ENCODE measurements at regions not wholly inside any gene's neighbourhood (a gene's known extent, or its start where the extent isn't known, plus 50 kb on each side); places are given as distances from the start of the nearest gene placed in this dataset.
A peak's percentile ranks its signal among the peaks of the same experiment; 100 is the strongest.
"Not testable (repeated sequence)": the region's sequence is repeated elsewhere in the genome, so short reads cannot be mapped to it uniquely, and the experiment has no call there.

DNA sequence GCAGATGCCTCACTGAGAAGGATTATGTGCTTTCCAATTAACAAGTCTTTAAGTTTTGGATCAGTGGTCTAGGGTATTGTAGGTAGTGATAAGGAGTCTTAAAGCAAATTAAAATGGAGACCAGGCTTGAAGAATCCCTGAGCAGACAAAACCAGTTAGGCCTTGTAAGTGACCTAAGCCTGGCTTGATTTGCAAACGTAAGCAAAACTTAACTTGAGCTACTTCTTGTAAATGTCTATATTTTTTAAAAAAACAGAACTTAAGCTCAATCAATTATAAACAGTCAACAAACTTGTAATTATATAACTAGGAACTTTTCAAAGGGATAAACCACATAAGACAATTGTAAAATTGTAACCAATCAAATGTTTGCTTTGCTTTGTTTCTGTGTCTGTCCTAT is 72.7 kb upstream of the NALF2 start:
- no peak for DNase-seq (ENCODE audit: low read depth in 2 of 2)

DNA sequence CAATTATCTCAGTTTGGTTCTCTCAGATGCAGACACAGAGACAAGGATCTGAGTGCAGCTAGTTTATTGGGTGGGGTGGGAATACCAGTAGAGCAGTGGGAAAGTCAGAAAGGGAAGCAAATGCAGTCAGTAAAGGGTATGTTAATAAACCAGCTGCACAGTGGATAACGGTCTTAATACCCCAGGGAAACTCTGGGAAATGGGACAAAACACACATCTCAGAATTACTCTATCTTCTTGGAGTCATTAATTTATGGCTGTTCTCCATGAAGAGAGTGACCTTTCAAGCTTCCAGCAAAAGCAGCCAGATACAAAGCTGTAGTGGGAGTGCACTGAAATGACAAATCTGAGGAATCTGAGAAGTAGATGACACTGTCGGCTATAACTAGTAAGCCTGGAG is 73.3 kb upstream of the NALF2 start:
- no peak for DNase-seq (ENCODE audit: low read depth in 2 of 2)

DNA sequence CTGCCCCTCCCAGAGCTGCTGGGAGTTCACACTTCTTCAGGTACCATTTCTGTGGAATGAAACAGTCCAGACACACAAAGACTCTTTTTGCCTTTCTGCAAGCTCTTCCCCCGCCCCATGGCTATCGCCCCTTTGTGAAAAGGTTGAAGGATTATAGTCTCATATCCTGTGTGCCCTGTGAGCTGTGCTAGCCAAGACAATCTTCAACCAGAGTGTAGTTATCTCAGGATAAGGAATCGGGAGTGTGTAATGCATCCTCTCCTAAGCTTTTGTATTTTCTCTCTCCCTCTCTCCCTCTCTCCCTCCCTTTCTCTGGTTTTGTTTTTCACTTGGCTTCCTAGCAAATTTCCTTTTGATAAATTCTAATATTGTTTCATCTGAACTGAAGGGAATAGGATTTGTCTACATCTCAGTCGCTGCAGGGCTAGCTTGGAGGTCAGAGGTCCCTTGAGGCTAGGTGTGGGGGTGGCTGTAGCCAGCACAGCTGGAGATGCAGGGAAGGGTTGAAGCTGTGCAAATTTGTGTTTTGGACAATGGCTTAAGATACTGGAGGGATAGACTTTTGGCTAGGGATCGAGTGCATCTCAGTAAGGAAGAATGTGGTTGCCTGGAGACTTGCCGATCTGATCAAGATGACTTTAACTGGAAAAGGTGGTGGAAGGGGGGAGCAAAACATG is 74.6 kb upstream of the NALF2 start:
- no peak for DNase-seq (ENCODE audit: low read depth in 2 of 2)

GRCh38 chrX:69428216-69428615 is 75.9 kb upstream of the NALF2 start:
- DNase-seq (ENCODE audit: low read depth in 2 of 2), result no peak

DNA sequence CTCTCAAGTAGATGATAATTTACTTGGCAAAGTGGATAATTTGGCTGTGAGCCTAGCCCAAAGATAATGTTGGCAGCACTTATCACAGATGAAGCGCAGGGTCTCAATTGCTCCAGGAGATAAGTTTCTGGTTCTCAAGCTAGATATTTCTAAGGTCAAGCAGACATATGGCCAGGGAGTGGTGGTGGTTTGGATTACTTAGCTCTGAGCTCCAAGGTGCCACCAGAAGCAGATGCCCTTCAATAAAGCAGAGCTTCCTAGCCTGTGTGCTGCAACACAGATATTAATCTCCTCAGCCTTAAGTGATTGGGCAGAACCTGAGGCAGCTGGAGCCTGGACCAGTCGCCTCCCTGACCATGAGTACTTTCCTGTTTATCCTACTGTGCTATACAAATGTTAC is 79.2 kb upstream of the NALF2 start:
- DNase-seq (ENCODE audit: low read depth in 2 of 2), result no peak

GRCh38 chrX:69424161-69424560 is 80.0 kb upstream of the NALF2 start:
- DNase-seq (ENCODE audit: low read depth in 2 of 2), result no peak

DNA sequence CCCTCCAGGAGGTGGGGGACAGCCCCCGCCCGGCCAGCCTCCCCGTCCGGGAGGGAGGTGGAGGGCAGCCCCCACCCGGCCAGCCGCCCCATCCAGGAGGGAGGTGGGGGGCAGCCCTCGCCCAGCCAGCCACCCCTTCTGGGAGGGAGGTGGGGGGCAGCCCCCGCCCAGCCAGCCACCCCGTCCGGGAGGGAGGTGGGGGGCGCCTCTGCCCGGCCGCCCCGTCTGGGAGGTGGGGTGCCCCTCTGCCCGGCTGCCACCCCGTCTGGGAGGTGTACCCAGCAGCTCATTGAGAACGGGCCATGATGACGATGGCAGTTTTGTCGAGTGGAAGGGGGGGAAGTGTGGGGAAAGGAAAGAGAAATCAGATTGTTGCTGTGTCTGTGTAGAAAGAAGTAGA is 81.9 kb upstream of the NALF2 start:
- DNase-seq (ENCODE audit: low read depth in 2 of 2), result not testable (repeated sequence)

DNA sequence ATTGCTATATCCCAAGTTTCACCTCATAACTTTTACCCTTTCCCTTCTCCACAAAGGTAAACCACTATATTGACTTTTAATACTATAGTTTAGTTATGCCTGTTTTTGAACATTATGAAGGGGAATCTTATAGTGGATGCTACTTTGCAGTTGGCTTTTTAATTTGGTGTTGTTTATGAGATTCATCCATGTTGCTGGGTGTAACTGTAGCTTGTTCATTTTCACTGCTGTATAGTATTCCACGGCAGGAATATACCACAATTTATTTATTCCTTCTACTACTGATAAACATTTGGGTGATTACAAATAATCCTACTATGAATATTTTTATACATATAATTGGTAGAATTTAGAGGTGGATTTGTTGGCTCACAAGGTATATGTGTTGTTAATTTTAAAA is 88.4 kb upstream of the NALF2 start:
- no peak for DNase-seq (ENCODE audit: low read depth in 2 of 2)

DNA sequence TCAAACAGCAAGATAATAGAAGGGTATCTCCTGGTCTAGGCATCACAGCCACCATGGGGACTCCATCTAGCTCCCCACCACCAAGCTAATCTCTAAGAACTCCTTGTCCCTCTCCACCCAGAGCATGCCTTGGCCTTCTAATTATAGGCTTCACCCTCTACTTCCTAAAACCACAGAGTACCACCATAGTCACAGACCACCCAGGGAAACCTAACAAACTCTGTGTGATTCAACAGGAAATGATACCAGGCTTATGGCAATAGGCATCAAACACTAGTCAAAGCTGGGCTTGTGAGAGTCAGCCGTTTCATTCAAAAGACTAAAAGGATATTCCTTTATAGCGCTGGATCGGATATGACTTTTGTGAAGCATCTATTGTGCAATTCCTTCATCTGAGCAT is 91.5 kb upstream of the NALF2 start:
- DNase-seq (ENCODE audit: low read depth in 2 of 2), result no peak

DNA sequence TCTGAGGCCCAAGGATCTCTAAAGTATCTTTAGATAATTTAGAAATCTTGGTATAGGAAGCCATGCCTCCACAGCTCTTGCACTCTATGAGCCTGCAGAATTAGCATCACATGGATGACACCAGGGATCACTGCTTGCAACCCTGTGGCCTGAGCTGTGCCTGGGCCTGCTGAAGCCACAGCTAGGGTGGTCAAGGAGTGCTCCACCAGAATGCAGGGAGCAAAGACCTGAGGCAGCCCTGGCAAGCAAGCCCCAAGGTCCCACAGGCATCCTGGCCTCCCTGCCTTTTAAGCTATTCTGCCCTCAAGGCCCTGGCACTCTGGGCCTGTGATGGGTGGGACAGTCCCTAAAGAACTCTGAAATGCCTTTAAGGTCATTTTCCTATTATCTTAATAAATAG is 105.2 kb upstream of the NALF2 start:
- no peak for DNase-seq (ENCODE audit: low read depth in 2 of 2)

GRCh38 chrX:69396916-69397315 is 107.2 kb upstream of the NALF2 start:
- DNase-seq (ENCODE audit: low read depth in 2 of 2), result no peak

- no peak for DNase-seq (ENCODE audit: low read depth in 2 of 2)
Observed at GRCh38 chrX:69395306-69395705, 108.8 kb upstream of the NALF2 start.

- no peak for DNase-seq (ENCODE audit: low read depth in 2 of 2)
Observed at GRCh38 chrX:69389101-69389501, 115.0 kb upstream of the NALF2 start.

GRCh38 chrX:69388526-69388925 is 115.6 kb upstream of the NALF2 start:
- DNase-seq (ENCODE audit: low read depth in 2 of 2), result no peak

DNA sequence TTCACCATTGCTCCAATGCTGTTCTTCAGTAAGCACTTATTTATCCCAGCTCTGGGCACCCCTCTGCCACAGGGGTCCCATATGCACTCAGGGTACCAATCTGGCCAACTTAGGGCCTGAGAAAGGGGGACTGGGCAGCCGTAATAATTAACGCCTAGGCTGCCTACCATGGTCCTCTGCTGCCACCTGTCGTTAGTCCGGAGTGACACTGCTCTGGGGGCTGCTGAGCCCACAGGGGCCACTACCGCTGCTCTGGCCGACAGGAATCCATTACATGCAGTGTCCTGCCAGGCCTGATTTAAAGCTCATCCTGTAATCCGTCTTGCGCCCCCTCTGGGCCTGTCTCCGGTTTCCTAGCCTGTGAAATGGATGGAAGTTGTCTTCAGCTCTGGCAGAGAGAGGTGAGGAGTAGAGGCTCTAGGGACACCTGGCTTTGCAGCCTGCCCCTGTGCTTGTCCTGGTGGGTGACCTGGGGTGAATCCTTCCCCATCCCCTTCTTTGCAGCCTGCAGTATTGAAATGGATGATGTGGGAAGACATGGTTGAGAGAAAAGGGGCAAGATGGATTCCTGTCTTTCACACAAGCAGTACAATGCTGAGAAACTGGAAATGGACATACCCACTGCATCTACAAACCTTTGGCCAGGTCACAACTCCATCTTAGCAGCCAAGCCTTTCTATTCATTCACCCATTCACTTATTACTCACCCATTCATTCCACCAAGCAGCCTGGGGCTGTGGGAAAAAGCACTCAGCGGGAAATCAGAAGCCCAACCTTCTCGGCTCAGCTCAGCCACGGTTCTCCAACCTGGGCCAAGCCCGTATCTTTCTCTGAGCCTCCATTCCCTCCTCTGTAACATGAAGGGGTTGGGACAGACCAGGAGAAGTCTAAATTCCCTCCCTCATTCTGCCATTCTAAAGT is 116.3 kb upstream of the NALF2 start:
- DNase-seq (ENCODE audit: low read depth in 2 of 2), result peak; percentile 5 to 32

GRCh38 chrX:69386681-69387080 is 117.4 kb upstream of the NALF2 start:
- DNase-seq (ENCODE audit: low read depth in 2 of 2), result no peak

DNA sequence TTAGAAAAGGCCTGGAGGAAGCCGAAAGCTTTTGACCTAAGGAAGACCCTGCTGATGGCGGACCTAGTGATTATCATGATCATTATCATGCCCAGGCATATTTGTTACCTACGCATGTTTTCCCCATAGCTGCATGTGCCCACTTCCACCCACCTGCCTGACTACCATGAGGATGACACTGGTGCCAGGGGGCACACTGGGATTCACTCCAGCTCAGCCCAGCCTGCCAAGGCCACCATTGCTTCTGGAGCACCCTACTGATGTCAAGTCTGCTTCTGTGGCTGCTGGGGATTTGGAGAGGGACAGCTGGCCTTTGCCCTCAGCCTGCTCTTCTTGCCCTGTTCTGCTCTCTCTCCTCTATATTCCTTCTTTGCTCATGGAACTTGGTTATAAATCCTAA is 124.7 kb upstream of the NALF2 start:
- no peak for DNase-seq (ENCODE audit: low read depth in 2 of 2)

- no peak for DNase-seq (ENCODE audit: low read depth in 2 of 2)
Observed at GRCh38 chrX:69374569-69374968, 129.6 kb upstream of the NALF2 start.

DNA sequence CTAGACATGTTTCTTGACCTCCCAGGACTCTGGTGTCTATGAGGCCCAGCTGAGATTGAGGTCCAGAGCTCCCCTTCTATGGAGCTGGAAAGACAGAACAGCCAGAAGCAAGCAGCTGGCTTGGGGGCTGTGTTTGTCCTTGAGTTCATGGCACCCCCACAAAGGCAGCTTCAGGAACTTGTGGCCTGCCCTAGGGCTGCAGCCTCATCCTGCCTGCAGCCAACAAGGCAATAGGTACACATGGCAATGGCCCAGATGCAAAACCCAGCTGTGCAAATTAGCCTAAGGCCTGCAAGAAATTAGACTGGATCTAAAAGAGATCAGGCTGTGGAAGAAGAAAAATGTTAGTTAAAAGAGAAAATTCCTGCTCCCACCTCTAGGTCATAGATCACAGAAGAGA is 131.7 kb upstream of the NALF2 start:
- no peak for DNase-seq (ENCODE audit: low read depth in 2 of 2)

- no peak for DNase-seq (ENCODE audit: low read depth in 2 of 2)
Observed at GRCh38 chrX:69371159-69371558, 133.0 kb upstream of the NALF2 start.

- DNase-seq (ENCODE audit: low read depth in 2 of 2), result no peak
Observed at GRCh38 chrX:69369999-69370398, 134.1 kb upstream of the NALF2 start.

GRCh38 chrX:69366183-69366582 is 137.9 kb upstream of the NALF2 start:
- DNase-seq (ENCODE audit: low read depth in 2 of 2), result no peak

GRCh38 chrX:69365755-69366154 is 138.4 kb upstream of the NALF2 start:
- no peak for DNase-seq (ENCODE audit: low read depth in 2 of 2)

Data from stimulated activated CD8-positive, alpha-beta memory T cell treated with anti-CD3 and anti-CD28 coated beads, Interleukin-2, amount 100 ng/mL, for 48 hours (primary cell).